AG09319 (cell line): ENCODE measurements at regions not wholly inside any gene's neighbourhood (a gene's known extent, or its start where the extent isn't known, plus 50 kb on each side); places are given as distances from the start of the nearest gene placed in this dataset.

Source experiments
- DNase-seq: peaks from one replicate; pipeline ENCODE4 v3.0.0-alpha.2; 2010; ENCODE audit warnings: low read depth; ENCODE audit errors: extremely low read depth
- TF ChIP-seq, protein P1 (sequence below): IDR thresholded peaks from 2 replicates; pipeline ENCODE4 v1.5.1; 2011; ENCODE audit warnings: low read depth, mild to moderate bottlenecking, inconsistent platforms, low read length, moderate library complexity

DNA sequence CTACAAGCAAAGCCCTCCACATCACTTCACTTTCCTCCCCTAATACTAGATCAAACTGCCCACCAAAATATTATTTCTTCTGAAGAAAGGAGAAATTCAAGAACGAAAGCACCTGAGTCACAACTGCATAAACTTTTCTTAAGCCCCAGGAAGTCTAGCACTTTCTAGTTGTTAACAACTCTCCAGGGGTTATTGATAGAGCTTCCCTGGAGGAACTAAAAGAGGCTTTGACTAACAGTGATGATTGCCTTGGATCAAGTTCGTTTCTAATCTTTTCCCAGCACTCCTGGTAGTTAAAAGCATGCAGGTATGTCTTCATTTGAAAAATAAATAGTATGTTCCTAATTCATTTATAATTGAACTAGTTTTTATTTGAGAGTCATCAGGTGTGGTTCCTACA, 917.0 kb downstream of the TUSC7 start:
- no peak for DNase-seq
- TF ChIP-seq, protein P1, sequence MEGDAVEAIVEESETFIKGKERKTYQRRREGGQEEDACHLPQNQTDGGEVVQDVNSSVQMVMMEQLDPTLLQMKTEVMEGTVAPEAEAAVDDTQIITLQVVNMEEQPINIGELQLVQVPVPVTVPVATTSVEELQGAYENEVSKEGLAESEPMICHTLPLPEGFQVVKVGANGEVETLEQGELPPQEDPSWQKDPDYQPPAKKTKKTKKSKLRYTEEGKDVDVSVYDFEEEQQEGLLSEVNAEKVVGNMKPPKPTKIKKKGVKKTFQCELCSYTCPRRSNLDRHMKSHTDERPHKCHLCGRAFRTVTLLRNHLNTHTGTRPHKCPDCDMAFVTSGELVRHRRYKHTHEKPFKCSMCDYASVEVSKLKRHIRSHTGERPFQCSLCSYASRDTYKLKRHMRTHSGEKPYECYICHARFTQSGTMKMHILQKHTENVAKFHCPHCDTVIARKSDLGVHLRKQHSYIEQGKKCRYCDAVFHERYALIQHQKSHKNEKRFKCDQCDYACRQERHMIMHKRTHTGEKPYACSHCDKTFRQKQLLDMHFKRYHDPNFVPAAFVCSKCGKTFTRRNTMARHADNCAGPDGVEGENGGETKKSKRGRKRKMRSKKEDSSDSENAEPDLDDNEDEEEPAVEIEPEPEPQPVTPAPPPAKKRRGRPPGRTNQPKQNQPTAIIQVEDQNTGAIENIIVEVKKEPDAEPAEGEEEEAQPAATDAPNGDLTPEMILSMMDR, result no peak

DNA sequence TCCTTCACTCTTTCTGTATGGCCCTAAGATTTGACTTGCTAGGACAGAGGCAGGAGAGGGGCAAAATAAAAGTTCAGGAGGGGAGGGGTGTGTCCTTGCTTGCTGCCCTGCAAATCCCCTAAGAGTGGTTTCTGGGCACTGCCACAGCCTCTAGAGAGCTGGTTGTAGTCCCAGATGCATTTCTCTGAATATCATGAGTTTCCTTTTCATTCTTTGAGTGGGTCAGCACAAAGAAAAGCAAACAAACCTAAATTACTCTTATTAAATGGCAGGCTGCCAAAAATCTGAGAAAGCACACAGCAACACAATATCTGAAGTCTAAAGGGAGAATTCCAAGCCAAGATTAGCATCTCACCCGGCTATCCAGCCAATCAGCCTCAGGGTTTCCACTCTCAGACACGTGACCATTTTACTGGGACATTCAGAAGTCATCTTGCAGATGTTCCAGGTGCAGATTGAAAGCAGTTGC, 919.3 kb downstream of the TUSC7 start:
- peak; percentile 70 for DNase-seq
- TF ChIP-seq, protein P1, result no peak

DNA sequence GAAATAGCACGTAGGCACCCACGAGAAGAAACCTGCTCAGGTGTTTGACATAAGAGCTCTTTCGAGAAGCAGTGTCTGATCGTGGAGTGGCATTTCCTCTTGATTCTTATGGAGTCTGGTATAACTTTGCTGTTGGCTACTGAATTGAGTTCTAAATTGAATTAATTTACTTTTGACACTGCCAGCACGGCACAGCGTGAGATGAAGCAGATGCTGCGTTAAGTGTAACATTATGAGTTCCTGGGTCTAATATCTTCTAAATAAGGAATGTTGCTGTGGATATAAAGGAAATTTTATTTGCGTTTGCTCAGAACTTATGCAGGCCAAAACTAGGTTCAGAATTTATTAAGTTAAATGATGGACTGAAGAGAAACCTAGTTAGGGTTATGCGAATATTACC, 919.9 kb downstream of the TUSC7 start:
- TF ChIP-seq, protein P1, result no peak

DNA sequence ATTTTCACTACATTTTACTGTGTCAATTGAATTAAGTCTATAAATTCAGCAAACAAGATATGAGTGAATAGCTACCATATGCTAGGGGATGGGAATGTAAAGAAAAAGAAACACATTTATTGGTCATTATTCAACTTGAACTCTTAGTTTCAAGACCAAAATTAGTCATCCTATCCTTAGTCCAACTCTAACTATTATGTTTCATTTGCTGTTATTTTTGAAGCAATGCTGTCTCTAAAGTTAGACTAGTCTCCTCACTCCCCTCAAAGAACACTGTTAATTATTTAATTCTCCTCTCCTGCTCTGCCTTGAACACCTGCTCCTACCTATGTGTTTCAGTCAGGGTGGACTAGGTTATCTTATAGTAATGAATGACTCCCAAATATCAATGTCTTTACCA, 920.9 kb downstream of the TUSC7 start:
- no peak for DNase-seq

More for the DNA sequence above, 919.9 kb downstream of the TUSC7 start:
- no peak for DNase-seq

DNA sequence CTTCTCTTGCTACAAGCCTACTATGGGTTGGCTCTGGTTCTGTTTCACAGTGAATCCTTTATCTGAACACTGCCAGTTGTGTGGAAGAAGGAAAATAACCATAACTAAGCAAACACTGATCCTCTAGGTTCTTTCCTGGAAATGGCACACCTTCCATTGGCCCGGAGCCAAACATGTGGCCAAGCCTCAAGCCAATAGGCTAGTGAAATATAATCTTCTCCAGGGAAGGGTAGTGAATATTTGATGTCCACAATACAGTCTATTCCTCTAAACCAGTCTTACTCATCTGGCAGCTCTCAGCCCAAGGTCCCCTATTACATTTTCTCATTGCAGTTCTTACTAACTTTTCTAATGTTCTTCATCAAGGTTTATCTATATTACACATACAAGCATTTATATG, 921.3 kb downstream of the TUSC7 start:
- DNase-seq, result no peak
- TF ChIP-seq, protein P1, result no peak

More for the DNA sequence above, 920.9 kb downstream of the TUSC7 start:
- TF ChIP-seq, protein P1, result no peak

DNA sequence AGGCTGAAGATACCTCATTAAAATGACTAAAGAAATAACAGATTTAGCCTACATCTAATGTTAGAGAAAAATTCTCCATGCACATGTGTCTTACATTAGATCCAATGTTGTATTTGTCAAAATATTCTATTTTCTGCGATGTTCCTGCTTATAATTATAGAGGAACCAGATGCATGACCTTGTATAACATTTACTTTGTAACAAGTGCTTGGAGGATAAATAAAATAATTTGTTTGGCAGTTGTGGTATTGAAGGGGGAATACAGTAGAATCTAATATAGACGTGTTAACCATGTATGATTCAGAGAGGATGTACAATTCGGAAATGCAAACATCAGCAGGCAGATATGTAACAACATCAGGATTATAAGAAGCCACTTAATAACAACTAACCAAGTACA, 922.2 kb downstream of the TUSC7 start:
- TF ChIP-seq, protein P1, result no peak

DNA sequence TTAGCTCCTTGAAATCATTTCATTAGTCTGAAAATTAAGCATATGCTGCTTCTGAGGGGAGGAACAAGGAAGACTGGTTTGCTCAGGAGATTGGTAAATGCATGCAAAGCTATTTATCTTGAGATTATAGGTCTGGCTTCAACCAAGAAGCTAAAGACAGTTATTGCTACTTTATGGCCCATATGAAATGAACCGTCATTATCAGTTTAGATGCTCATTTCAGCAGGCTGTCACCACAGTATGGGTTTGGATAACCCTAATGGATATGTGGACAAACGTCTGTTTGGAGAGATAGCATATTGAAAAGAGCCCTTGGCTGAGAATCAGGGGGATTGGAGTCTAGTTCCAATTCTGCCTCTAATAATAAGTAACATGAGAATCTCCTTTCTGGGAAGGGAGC, 922.6 kb downstream of the TUSC7 start:
- TF ChIP-seq, protein P1, result no peak
- DNase-seq, result no peak

More for the DNA sequence above, 922.2 kb downstream of the TUSC7 start:
- no peak for DNase-seq
